GM10266 (cell line): ENCODE measurements at regions not wholly inside any gene's neighbourhood (a gene's known extent, or its start where the extent isn't known, plus 50 kb on each side); places are given as distances from the start of the nearest gene placed in this dataset.

Experiments
- DNase-seq: peaks from one replicate; pipeline ENCODE4 v3.0.0; 2012; ENCODE audit errors: extremely low spot score
- TF ChIP-seq, protein P1 (sequence below): IDR thresholded peaks from 2 replicates; pipeline ENCODE4 v1.5.1; 2012; ENCODE audit warnings: mild to moderate bottlenecking, low read depth; ENCODE audit not compliant: control insufficient read depth, insufficient read depth; ENCODE audit errors: missing control alignments

DNA sequence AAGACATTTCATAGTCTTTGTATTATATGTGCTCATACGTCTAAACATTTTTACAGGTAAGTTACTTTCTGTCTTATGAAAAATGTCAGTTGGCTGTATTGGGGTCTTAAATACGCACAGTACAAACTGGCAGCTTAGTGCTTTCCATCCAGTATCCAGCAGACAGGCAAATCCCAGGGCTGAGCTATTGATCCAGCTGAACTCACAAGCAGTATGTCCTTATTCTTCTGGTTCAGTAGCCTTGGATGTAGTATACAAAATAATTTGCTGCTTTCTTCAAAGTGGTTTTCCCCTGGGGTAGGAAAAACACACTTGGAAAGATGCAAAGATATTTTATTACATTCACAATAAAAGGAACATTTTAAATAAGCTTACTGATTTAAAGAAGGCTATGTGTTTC, 617.2 kb downstream of the NR2F1-AS1 start:
- no peak for DNase-seq

DNA sequence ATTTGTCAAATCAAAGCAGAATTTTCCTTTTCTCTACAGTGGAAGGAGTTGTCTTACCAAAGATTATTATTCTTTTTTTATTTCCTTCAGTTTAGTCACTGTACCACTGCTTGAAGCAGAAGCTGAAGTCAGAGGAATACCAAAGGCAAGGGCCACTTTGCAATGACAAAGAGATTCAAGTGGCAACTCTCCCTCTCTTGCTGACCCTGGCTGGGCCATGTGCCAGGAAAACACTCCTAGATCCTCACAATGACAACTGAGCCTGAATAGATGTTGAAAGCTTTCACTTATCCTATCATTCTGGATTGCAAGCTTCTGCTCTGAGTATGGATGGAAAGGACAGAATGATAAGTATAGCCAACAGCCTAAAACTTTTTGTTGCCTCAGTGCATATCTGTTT, 618.3 kb downstream of the NR2F1-AS1 start:
- TF ChIP-seq, protein P1, sequence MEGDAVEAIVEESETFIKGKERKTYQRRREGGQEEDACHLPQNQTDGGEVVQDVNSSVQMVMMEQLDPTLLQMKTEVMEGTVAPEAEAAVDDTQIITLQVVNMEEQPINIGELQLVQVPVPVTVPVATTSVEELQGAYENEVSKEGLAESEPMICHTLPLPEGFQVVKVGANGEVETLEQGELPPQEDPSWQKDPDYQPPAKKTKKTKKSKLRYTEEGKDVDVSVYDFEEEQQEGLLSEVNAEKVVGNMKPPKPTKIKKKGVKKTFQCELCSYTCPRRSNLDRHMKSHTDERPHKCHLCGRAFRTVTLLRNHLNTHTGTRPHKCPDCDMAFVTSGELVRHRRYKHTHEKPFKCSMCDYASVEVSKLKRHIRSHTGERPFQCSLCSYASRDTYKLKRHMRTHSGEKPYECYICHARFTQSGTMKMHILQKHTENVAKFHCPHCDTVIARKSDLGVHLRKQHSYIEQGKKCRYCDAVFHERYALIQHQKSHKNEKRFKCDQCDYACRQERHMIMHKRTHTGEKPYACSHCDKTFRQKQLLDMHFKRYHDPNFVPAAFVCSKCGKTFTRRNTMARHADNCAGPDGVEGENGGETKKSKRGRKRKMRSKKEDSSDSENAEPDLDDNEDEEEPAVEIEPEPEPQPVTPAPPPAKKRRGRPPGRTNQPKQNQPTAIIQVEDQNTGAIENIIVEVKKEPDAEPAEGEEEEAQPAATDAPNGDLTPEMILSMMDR: no peak
- DNase-seq: no peak

More for the DNA sequence above, 617.2 kb downstream of the NR2F1-AS1 start:
- TF ChIP-seq, protein P1: no peak

DNA sequence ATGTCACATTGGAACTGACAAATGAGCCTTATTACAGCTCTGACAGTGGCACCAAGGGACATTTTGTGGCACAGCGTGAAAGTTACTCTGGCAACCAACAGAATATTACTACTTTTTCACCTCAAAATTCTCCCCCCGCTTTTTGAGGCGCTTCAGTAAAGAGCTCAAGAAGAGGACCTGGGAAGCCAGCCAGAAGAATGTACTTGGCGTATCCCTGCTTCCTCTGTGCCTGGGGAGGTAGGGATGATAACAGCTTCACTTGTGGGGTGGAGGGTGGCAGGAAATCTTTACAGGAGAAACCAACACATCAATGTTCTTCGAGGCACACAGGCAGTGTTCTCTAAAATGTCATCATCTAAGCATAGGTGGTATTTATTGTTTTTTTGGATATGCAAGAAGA, 624.1 kb downstream of the NR2F1-AS1 start:
- TF ChIP-seq, protein P1: no peak
- DNase-seq: no peak

DNA sequence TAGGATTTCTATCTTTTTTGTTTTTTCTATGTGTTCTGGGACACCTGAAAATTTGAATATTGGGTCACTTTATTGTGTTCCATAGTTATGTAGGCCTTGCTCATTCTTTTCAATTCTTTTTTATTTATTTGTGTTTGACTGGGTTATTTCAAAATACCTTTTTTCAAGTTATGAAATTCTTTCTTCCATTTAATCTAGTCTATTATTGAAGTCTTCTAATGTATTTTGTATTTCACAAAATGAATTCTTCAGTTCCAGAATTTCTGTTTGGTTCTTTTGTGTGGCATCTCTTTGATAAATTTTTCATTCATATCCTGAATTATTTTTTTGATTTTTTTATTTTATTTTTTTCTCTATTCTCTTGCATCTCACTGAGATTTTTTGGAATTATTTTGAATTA, 628.8 kb downstream of the NR2F1-AS1 start:
- no peak for DNase-seq
- TF ChIP-seq, protein P1: no peak

DNA sequence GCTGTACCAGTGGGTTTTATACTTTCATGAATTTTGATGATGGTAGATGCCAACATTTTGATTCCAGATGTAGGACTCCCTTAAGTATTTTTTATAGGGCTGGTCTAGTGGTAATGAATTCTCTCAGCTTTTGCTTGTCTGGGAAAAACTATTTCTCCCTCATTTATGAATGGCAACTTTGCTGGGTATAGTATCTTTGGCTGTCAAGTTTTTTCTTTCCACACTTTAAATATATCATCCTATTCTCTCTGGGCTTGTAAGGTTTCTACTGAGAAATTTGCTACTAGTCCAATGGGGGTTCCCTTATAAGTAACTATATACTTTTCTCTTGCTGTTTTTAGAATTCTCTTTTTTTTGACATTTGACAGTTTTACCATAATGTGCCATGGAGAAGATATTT, 629.3 kb downstream of the NR2F1-AS1 start:
- DNase-seq: no peak
- TF ChIP-seq, protein P1: no peak

DNA sequence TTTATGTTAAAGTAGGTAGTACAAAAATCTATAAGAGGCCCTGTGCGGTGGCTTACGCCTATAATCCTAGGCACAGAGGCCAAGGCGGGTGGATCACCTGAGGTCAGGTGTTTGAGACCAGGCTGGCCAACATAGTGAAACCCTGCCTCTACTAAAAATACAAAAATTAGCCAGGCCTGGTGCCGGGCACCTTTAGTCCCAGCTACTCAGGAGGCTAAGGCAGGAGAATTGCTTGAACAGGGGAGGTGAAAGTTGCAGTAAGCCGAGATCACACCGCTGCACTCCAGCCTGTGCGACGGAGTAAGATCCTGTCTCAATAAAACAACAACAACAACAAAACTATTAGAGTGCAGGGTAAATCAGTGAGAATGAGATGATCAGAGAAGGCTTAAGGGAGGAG, 634.5 kb downstream of the NR2F1-AS1 start:
- TF ChIP-seq, protein P1: no peak
- no peak for DNase-seq

DNA sequence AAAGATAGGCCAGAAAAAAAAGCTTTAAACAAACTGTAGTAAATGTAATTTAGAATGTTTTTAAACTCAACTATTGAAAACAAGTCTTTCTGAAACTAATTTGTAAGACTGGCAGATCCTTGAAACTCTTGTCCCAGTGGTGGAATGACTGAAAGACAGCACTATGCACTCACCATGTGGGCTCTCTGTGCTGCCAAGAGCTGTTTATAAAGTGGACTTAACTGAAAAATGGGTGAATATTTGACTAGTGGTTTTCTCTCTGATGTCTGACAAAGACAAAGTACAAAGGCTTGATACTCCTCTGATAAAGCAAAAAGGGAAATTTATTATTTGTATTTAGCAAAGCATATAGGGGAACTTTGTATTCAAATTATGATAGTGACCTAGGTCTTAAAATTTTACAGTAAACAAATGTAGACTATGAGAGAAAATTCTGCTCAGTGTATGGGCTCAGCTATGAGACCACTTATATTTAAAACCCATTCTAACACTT, 635.4 kb downstream of the NR2F1-AS1 start:
- no peak for DNase-seq
- TF ChIP-seq, protein P1: no peak
